Astrocyte of the cerebellum (primary cell): ENCODE measurements at regions not wholly inside any gene's neighbourhood (a gene's known extent, or its start where the extent isn't known, plus 50 kb on each side); places are given as distances from the start of the nearest gene placed in this dataset.

ENCODE experiments used
- DNase-seq: peaks from one replicate; pipeline ENCODE4 v3.0.0-alpha.2; 2011; ENCODE audit warnings: low read depth
- H3K4me3 ChIP-seq: 2 replicates; pipeline ENCODE4 v1.5.1; 2011; ENCODE audit warnings: mild to moderate bottlenecking, low read depth, low read length, moderate library complexity
- CTCF ChIP-seq: IDR thresholded peaks from 2 replicates; pipeline ENCODE4 v1.5.1; 2012; ENCODE audit warnings: low read length, low read depth, moderate library complexity, mild to moderate bottlenecking; ENCODE audit errors: missing control alignments
- in situ Hi-C: cut with HindIII; loops from 2 replicates; pipeline ENCODE4 v1.10.0; 2017; ENCODE audit warnings: low sequenced_read_pairs

- no peak overlapping the region for H3K4me3 ChIP-seq
- TF ChIP-seq CTCF: no peak
- no peak for DNase-seq
- in situ Hi-C loops: loop anchor here (5.0 kb wide), 1 partner anchor 47 kb away; no protein-coding TSS in a partner anchor
Observed at GRCh38 chr22:34035209-34035608, 114.9 kb upstream of the LARGE1 start.

GRCh38 chr22:34036931-34037330 is 116.7 kb upstream of the LARGE1 start:
- in situ Hi-C loops: loop anchor here (5.0 kb wide), 1 partner anchor 45 kb away; no protein-coding TSS in a partner anchor
- DNase-seq: no peak
- H3K4me3 ChIP-seq: no peak overlapping the region
- TF ChIP-seq CTCF: no peak

GRCh38 chr22:34038801-34039555 is 118.7 kb upstream of the LARGE1 start:
- in situ Hi-C loops: loop anchor here (5.0 kb wide), 1 partner anchor 43 kb away; no protein-coding TSS in a partner anchor
- TF ChIP-seq CTCF: no peak

GRCh38 chr22:34045311-34045710 is 125.0 kb upstream of the LARGE1 start:
- in situ Hi-C loops: no loop called here
- DNase-seq: no peak
- TF ChIP-seq CTCF: no peak
- H3K4me3 ChIP-seq: no peak overlapping the region

More at GRCh38 chr22:34038801-34039555, 118.7 kb upstream of the LARGE1 start:
- H3K4me3 ChIP-seq: no peak overlapping the region
- no peak for DNase-seq

GRCh38 chr22:34055525-34056200 is 135.4 kb upstream of the LARGE1 start:
- DNase-seq: no peak
- H3K4me3 ChIP-seq: no peak overlapping the region
- in situ Hi-C loops: no loop called here
- TF ChIP-seq CTCF: no peak

GRCh38 chr22:34057726-34058125 is 137.4 kb upstream of the LARGE1 start:
- no peak for TF ChIP-seq CTCF
- no peak overlapping the region for H3K4me3 ChIP-seq
- in situ Hi-C loops: no loop called here
- no peak for DNase-seq
